Liver (tissue), 3 donors: ENCODE measurements at regions not wholly inside any gene's neighbourhood (a gene's known extent, or its start where the extent isn't known, plus 50 kb on each side); places are given as distances from the start of the nearest gene placed in this dataset.
"Not testable (repeated sequence)": the region's sequence is repeated elsewhere in the genome, so short reads cannot be mapped to it uniquely, and the experiment has no call there.

ENCODE experiments used
- EGR1 ChIP-seq, 2 donors: IDR thresholded peaks; 2 replicates each; pipeline ENCODE4 v1.6.1; 2016 to 2018; ENCODE audit warnings: antibody characterized with exemption in 2 of 2, low read depth in 2 of 2
- GABPA ChIP-seq, 2 donors: IDR thresholded peaks in 1 of 2; conservative IDR thresholded peaks in 1 of 2; 2 replicates each; pipeline ENCODE4 v1.6.1; 2016; ENCODE audit warnings: antibody characterized with exemption in 2 of 2, mild to moderate bottlenecking in 1 of 2, moderate library complexity in 1 of 2
- MAX ChIP-seq: IDR thresholded peaks from 2 replicates; pipeline ENCODE4 v1.6.1; 2016; ENCODE audit warnings: antibody characterized with exemption
- RXRA ChIP-seq, 2 donors: IDR thresholded peaks; 2 replicates each; pipeline ENCODE4 v1.6.1; 2017 to 2018; ENCODE audit warnings: antibody characterized with exemption in 2 of 2, mild to moderate bottlenecking in 1 of 2
- SP1 ChIP-seq: IDR thresholded peaks from 2 replicates; pipeline ENCODE4 v1.6.1; 2018; ENCODE audit warnings: antibody characterized with exemption, mild to moderate bottlenecking
- TAF1 ChIP-seq: conservative IDR thresholded peaks from 2 replicates; pipeline ENCODE4 v1.6.1; 2016; ENCODE audit warnings: antibody characterized with exemption, mild to moderate bottlenecking
- YY1 ChIP-seq: IDR thresholded peaks from 2 replicates; pipeline ENCODE4 v1.6.1; 2016; ENCODE audit warnings: antibody characterized with exemption, mild to moderate bottlenecking
- TF ChIP-seq, protein P1 (sequence below): fragments of 150-350 bp; IDR thresholded peaks from 2 replicates; pipeline ENCODE4 v1.5.1; 2017; ENCODE audit warnings: improper control_type of control experiment, low read depth, low read length; ENCODE audit not compliant: missing input control
- TF ChIP-seq, protein P2 (sequence below): IDR thresholded peaks from 2 replicates; pipeline ENCODE4 v1.6.1; 2016; ENCODE audit warnings: antibody characterized with exemption, mild to moderate bottlenecking
- TF ChIP-seq, protein P3 (sequence below): IDR thresholded peaks from 2 replicates; pipeline ENCODE4 v1.6.1; 2016; ENCODE audit warnings: antibody characterized with exemption
- TF ChIP-seq, protein P4 (sequence below): IDR thresholded peaks from 2 replicates; pipeline ENCODE4 v1.6.1; 2016; ENCODE audit warnings: antibody characterized with exemption
- donor health status: healthy.
- donor health status: healthy.

DNA sequence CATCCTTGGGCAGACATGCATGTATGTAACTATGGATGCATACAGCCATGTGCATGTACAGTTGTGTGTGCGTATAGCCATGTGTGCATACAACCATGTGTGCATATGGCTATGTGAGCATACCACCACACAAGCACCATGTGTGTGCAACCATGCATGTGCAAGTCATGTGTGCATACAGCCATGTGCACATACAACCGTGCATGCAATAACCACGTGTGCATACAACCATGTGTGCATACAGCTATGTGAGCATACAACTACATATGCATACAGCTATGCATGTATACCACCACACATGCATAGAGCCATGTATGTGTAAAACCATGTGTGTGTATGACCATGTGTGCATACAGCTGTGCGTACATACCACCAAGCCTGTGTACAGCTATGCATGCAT, 185.7 kb downstream of the BANP start:
- TF ChIP-seq YY1; TAF1; SP1; MAX; EGR1 (IDR thresholded peaks at IDR 0.05; ENCODE audit: low read depth in 2 of 2); GABPA (IDR thresholded peaks at IDR 0.05 in 1 of 2, conservative IDR thresholded peaks at IDR 0.05 in 1 of 2); RXRA (IDR thresholded peaks at IDR 0.05): not testable (repeated sequence)
- TF ChIP-seq, protein P1, sequence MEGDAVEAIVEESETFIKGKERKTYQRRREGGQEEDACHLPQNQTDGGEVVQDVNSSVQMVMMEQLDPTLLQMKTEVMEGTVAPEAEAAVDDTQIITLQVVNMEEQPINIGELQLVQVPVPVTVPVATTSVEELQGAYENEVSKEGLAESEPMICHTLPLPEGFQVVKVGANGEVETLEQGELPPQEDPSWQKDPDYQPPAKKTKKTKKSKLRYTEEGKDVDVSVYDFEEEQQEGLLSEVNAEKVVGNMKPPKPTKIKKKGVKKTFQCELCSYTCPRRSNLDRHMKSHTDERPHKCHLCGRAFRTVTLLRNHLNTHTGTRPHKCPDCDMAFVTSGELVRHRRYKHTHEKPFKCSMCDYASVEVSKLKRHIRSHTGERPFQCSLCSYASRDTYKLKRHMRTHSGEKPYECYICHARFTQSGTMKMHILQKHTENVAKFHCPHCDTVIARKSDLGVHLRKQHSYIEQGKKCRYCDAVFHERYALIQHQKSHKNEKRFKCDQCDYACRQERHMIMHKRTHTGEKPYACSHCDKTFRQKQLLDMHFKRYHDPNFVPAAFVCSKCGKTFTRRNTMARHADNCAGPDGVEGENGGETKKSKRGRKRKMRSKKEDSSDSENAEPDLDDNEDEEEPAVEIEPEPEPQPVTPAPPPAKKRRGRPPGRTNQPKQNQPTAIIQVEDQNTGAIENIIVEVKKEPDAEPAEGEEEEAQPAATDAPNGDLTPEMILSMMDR, result not testable (repeated sequence)
- TF ChIP-seq, protein P2, sequence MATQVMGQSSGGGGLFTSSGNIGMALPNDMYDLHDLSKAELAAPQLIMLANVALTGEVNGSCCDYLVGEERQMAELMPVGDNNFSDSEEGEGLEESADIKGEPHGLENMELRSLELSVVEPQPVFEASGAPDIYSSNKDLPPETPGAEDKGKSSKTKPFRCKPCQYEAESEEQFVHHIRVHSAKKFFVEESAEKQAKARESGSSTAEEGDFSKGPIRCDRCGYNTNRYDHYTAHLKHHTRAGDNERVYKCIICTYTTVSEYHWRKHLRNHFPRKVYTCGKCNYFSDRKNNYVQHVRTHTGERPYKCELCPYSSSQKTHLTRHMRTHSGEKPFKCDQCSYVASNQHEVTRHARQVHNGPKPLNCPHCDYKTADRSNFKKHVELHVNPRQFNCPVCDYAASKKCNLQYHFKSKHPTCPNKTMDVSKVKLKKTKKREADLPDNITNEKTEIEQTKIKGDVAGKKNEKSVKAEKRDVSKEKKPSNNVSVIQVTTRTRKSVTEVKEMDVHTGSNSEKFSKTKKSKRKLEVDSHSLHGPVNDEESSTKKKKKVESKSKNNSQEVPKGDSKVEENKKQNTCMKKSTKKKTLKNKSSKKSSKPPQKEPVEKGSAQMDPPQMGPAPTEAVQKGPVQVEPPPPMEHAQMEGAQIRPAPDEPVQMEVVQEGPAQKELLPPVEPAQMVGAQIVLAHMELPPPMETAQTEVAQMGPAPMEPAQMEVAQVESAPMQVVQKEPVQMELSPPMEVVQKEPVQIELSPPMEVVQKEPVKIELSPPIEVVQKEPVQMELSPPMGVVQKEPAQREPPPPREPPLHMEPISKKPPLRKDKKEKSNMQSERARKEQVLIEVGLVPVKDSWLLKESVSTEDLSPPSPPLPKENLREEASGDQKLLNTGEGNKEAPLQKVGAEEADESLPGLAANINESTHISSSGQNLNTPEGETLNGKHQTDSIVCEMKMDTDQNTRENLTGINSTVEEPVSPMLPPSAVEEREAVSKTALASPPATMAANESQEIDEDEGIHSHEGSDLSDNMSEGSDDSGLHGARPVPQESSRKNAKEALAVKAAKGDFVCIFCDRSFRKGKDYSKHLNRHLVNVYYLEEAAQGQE, result not testable (repeated sequence)
- TF ChIP-seq, protein P3, sequence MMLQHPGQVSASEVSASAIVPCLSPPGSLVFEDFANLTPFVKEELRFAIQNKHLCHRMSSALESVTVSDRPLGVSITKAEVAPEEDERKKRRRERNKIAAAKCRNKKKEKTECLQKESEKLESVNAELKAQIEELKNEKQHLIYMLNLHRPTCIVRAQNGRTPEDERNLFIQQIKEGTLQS, result not testable (repeated sequence)
- TF ChIP-seq, protein P4, sequence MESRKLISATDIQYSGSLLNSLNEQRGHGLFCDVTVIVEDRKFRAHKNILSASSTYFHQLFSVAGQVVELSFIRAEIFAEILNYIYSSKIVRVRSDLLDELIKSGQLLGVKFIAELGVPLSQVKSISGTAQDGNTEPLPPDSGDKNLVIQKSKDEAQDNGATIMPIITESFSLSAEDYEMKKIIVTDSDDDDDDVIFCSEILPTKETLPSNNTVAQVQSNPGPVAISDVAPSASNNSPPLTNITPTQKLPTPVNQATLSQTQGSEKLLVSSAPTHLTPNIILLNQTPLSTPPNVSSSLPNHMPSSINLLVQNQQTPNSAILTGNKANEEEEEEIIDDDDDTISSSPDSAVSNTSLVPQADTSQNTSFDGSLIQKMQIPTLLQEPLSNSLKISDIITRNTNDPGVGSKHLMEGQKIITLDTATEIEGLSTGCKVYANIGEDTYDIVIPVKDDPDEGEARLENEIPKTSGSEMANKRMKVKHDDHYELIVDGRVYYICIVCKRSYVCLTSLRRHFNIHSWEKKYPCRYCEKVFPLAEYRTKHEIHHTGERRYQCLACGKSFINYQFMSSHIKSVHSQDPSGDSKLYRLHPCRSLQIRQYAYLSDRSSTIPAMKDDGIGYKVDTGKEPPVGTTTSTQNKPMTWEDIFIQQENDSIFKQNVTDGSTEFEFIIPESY, result not testable (repeated sequence)
